Stimulated activated CD8-positive, alpha-beta memory T cell treated with anti-CD3 and anti-CD28 coated beads, Interleukin-7, amount 100 ng/mL, for 24 hours (primary cell): ENCODE measurements at regions not wholly inside any gene's neighbourhood (a gene's known extent, or its start where the extent isn't known, plus 50 kb on each side); places are given as distances from the start of the nearest gene placed in this dataset.
"Not testable (repeated sequence)": the region's sequence is repeated elsewhere in the genome, so short reads cannot be mapped to it uniquely, and the experiment has no call there.

Source experiments
- DNase-seq: peaks from one replicate; pipeline ENCODE4 v3.0.0-alpha.2; 2020; ENCODE audit warnings: low read depth

GRCh38 chr7:148472406-148472805 lies 118.2 kb upstream of the C7orf33 start:
- DNase-seq, result no peak

- no peak for DNase-seq
Measured at GRCh38 chr7:148473703-148474480, 116.7 kb upstream of the C7orf33 start.

GRCh38 chr7:148474481-148475025 lies 116.0 kb upstream of the C7orf33 start:
- no peak for DNase-seq

- no peak for DNase-seq
Measured at GRCh38 chr7:148478551-148478950, 112.0 kb upstream of the C7orf33 start.

- no peak for DNase-seq
Measured at GRCh38 chr7:148480479-148481146, 110.0 kb upstream of the C7orf33 start.

- DNase-seq, result no peak
Measured at GRCh38 chr7:148481147-148481526, 109.4 kb upstream of the C7orf33 start.

- DNase-seq, result no peak
Measured at GRCh38 chr7:148481971-148482626, 108.5 kb upstream of the C7orf33 start.

- DNase-seq, result no peak
Measured at GRCh38 chr7:148483515-148484308, 106.9 kb upstream of the C7orf33 start.

- no peak for DNase-seq
Measured at GRCh38 chr7:148484486-148484885, 106.1 kb upstream of the C7orf33 start.

GRCh38 chr7:148485618-148486017 lies 104.9 kb upstream of the C7orf33 start:
- DNase-seq, result no peak

GRCh38 chr7:148486937-148487336 lies 103.6 kb upstream of the C7orf33 start:
- DNase-seq, result no peak

GRCh38 chr7:148487912-148488311 lies 102.7 kb upstream of the C7orf33 start:
- DNase-seq, result no peak

- DNase-seq, result no peak
Measured at GRCh38 chr7:148489678-148490077, 100.9 kb upstream of the C7orf33 start.

GRCh38 chr7:148492157-148492860 lies 98.3 kb upstream of the C7orf33 start:
- no peak for DNase-seq

GRCh38 chr7:148495605-148496004 lies 95.0 kb upstream of the C7orf33 start:
- DNase-seq, result no peak

- DNase-seq, result no peak
Measured at GRCh38 chr7:148500978-148501377, 89.6 kb upstream of the C7orf33 start.

- DNase-seq, result no peak
Measured at GRCh38 chr7:148503900-148504487, 86.6 kb upstream of the C7orf33 start.

- DNase-seq, result no peak
Measured at GRCh38 chr7:148505645-148506375, 84.8 kb upstream of the C7orf33 start.

- not testable (repeated sequence) for DNase-seq
Measured at GRCh38 chr7:148507064-148507573, 83.4 kb upstream of the C7orf33 start.

- no peak for DNase-seq
Measured at GRCh38 chr7:148507787-148508186, 82.8 kb upstream of the C7orf33 start.
